C4-2B (cell line): ENCODE measurements at regions not wholly inside any gene's neighbourhood (a gene's known extent, or its start where the extent isn't known, plus 50 kb on each side); places are given as distances from the start of the nearest gene placed in this dataset.
"Not testable (repeated sequence)": the region's sequence is repeated elsewhere in the genome, so short reads cannot be mapped to it uniquely, and the experiment has no call there.

Experiments
- CTCF ChIP-seq: fragments of 450-650 bp; conservative IDR thresholded peaks from 2 replicates; pipeline ENCODE4 v1.5.1; 2017; ENCODE audit warnings: mild to moderate bottlenecking
- ZFX ChIP-seq: fragments of 450-650 bp; IDR thresholded peaks from 2 replicates; pipeline ENCODE4 v1.6.1; 2017

DNA sequence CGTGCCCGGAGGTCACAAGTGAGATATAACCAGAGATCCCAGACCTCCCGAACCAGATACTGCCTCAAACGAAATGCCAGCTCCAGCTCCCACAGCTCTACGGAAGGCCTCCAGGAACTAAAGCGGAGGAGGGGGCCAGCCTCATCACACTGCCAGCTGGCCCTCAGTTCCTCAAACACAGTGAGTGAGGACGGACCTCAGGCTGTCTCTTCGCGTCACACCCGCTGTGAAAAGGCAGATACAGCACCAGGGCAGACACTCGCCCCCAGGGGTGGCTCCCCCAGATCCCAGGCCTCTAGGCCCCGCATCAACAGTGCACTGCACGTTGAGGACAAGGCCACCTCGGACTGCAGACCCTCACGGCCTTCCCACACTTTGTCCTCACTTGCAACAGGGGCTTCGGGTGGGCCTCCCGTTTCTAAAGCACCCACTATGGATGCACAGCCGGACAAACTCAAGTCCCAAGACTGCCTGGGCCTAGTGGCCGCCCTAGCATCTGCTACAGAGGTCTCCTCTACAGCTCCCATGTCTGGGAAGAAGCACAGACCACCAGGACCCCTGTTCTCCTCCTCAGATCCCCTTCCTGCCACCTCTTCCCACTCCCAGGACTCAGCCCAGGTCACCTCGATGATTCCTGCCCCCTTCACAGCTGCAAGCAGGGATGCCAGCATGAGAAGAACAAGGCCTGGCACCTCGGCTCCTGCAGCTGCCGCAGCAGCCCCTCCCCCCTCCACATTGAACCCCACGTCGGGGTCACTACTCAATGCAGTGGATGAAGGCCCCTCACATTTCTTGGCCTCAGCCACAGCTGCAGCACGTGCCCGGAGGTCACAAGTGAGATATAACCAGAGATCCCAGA, 149.3 kb upstream of the C1QTNF3 start:
- TF ChIP-seq CTCF, ZFX: not testable (repeated sequence)
